HG02588 (cell line): ENCODE measurements at regions not wholly inside any gene's neighbourhood (a gene's known extent, or its start where the extent isn't known, plus 50 kb on each side); places are given as distances from the start of the nearest gene placed in this dataset.

ENCODE experiments used
- ATAC-seq: cut with Tn5 transposase; IDR thresholded peaks from one replicate; pipeline ENCODE4 v1.9.1; 2021; ENCODE audit warnings: mild to moderate bottlenecking, moderate library complexity; ENCODE audit not compliant: unreplicated experiment

DNA sequence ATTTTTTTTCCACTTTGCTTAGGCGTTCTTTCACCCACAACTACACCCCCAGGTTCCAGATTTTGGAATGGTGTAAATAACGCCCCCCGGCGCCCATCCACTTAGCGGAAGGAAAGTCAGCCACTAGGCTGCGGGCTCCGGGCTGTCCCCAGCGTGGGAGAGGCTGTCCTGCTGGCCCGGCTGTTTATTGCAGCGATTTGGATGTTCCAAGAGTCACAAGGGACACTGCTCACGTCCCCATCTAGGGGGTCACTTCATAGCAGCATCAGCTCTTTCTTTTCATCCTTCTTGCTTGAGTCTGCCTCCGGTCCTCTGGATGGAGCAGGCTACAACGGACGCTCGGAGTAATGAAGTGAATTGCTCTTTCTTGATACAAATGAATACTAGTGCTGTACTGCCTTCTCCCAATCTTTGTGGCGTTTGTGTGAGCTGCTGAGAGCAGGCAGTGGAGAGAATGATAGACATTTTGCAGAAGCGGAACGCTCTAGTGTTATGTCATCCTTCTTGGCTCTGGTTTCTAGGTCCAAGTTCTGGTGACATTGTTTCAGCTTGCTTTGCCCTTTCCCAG is 50.7 kb upstream of the PAIP2B start:
- ATAC-seq = no peak

- ATAC-seq = no peak
Measured at GRCh38 chr2:71277147-71277475, 50.2 kb upstream of the PAIP2B start.

DNA sequence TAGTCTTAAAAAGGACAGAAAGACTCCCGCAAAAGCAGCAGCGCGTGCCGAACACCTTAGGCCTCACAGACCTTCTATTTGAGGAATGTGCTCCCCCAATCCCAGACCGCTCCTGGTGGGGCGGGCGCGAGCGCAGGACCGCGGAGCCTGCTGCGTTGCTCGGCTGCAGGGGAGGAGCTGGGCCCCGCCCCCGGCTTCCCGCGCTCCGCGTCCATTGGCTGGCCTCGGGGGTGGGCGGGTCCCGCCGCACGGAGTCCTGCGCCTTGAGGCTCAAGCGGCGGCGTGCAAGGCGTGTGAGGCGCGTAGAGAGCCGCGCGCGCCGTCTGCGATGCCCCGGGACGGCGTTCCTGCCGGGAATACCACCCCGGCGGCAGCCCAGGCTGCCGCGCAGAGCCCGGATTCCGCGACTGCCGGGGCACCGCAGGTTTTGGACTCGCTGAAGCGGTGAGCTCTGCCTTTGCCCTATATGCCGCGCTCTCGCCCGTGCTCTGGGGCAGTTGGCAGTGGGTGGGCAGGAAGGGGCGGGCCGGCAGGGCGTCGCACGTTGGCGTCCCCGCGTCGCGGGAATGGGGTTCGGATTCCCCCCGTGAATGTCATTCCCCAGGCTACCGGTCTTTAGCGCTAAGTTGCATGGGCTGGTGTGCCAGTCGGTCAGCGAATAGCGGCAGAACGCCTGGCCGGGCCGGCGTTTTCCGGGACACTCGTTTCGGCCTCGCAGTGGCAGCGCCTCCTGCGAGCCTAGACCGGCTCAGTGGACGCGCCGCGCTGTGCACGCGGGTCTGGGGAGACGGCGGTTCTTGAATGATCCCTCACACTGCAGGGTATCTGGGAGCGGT is 49.6 kb upstream of the PAIP2B start:
- ATAC-seq = peak; percentile 98
